Activated CD4-positive, alpha-beta T cell treated with anti-CD3 and anti-CD28 coated beads, Interleukin-2, amount 10 ng/mL, durations not matched to agents 24 days and 14 days (primary cell): ENCODE measurements at regions not wholly inside any gene's neighbourhood (a gene's known extent, or its start where the extent isn't known, plus 50 kb on each side); places are given as distances from the start of the nearest gene placed in this dataset.

ENCODE experiments used
- DNase-seq: peaks from one replicate; pipeline ENCODE4 v3.0.0; 2022
- H3K27ac Mint-ChIP-seq: one replicate; pipeline ENCODE4 v1.8.0; 2022; ENCODE audit warnings: mild to moderate bottlenecking, mixed read lengths
- H3K27me3 Mint-ChIP-seq: one replicate; pipeline ENCODE4 v1.8.0; 2022; ENCODE audit warnings: mixed read lengths
- H3K36me3 Mint-ChIP-seq: one replicate; pipeline ENCODE4 v1.8.0; 2022; ENCODE audit warnings: low read depth, mild to moderate bottlenecking, mixed read lengths
- H3K4me1 Mint-ChIP-seq: one replicate; pipeline ENCODE4 v1.8.0; 2021; ENCODE audit warnings: mixed read lengths
- H3K4me3 Mint-ChIP-seq: one replicate; pipeline ENCODE4 v1.8.0; 2022; ENCODE audit warnings: mild to moderate bottlenecking, moderate library complexity, mixed read lengths
- H3K9me3 Mint-ChIP-seq: one replicate; pipeline ENCODE4 v1.8.0; 2021; ENCODE audit warnings: mixed read lengths
- intact Hi-C: fragments of 100-400 bp; cut with micrococcal nuclease; formaldehyde crosslinking; loops from one replicate; pipeline ENCODE4 v1.15.1; 2023

GRCh38 chr10:53749439-53749838 lies 976.9 kb upstream of the MBL2 start:
- Mint-ChIP-seq H3K4me1 (no peaks in the 10 kb centered on the region), H3K4me3 (no peak overlapping the region), H3K27ac (no peak overlapping the region), H3K36me3 (no peaks in the 10 kb centered on the region), H3K9me3 (peaks cover 7% of the 10 kb centered on the region), H3K27me3 (no peaks in the 10 kb centered on the region)
- intact Hi-C loops = no loop called here
- no peak for DNase-seq

DNA sequence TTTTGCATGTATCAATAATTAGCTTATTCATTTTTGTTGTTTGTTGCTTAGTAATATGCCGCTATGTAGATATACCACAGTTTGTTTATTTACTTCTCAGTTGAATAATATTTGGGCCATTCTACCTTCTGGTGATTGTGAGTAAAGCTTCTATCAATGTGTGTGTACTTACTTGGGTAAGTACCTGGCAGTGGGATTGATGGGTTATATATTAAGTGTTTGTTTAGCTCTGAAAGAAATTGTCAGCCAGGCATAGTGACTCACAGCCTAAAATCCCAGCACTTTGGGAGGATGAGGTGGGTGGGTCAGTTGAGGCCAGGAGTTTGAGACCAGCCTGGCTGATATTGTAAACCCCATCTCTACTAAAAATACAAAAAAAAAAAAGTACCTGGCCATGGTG lies 975.7 kb upstream of the MBL2 start:
- no peak for DNase-seq
- Mint-ChIP-seq H3K9me3 (peaks cover 9% of the 10 kb centered on the region), H3K27ac (no peak overlapping the region), H3K4me1 (no peaks in the 10 kb centered on the region), H3K4me3 (no peak overlapping the region), H3K27me3 (no peaks in the 10 kb centered on the region), H3K36me3 (no peaks in the 10 kb centered on the region)
- intact Hi-C loops = no loop called here

- no peaks in the 10 kb centered on the region for H3K4me1 Mint-ChIP-seq
- DNase-seq = no peak
- no peak overlapping the region for H3K4me3 Mint-ChIP-seq
- H3K36me3 Mint-ChIP-seq = no peaks in the 10 kb centered on the region
- peaks cover 10% of the 10 kb centered on the region for H3K9me3 Mint-ChIP-seq
- no peak overlapping the region for H3K27ac Mint-ChIP-seq
- H3K27me3 Mint-ChIP-seq = no peaks in the 10 kb centered on the region
- intact Hi-C loops = no loop called here
Measured at GRCh38 chr10:53744746-53745145, 972.2 kb upstream of the MBL2 start.

DNA sequence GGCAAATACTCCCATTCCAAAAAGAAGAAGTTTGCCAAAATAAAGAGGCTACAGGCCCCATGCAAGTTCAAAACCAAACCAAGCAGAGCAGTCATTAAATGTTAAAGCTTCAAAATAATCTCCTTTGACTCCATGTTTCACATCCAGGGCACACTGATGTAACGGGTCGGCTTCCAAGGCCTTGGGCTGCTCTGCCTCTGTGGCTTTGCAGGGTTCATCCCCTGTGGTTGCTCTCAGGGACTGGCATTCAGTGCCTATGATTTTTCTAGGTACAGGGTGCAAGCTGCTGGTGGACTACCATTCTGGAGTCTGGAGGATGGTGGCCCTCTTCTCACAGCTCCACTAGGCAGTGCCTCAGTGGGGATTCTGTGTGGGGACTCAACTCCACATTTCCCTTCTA lies 971.6 kb upstream of the MBL2 start:
- H3K36me3 Mint-ChIP-seq = no peaks in the 10 kb centered on the region
- intact Hi-C loops = no loop called here
- no peaks in the 10 kb centered on the region for H3K4me1 Mint-ChIP-seq
- H3K9me3 Mint-ChIP-seq = peaks cover 9% of the 10 kb centered on the region
- H3K27ac Mint-ChIP-seq = no peak overlapping the region
- no peak overlapping the region for H3K4me3 Mint-ChIP-seq
- no peaks in the 10 kb centered on the region for H3K27me3 Mint-ChIP-seq
- DNase-seq = no peak

DNA sequence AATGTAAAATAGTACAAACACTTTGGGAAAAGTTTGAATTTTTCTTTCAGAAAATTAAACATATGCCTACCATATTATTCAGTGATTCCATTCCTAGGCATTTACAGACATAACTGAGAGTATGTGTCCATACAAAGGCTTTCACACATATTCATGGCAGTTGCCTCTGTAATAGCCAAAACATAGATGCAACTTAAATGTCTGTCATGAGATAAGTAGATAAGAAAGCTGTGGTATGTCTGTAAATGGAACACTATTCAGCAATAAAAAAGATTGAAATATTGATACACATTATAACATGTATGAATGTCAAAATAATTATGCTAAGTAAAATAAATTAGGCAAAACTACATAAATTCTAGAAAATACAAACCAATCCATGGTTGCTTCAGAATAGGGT lies 964.5 kb upstream of the MBL2 start:
- Mint-ChIP-seq H3K9me3 (no peaks in the 10 kb centered on the region), H3K27me3 (no peaks in the 10 kb centered on the region), H3K4me3 (no peak overlapping the region), H3K36me3 (no peaks in the 10 kb centered on the region), H3K27ac (no peak overlapping the region), H3K4me1 (no peaks in the 10 kb centered on the region)
- intact Hi-C loops = no loop called here
- no peak for DNase-seq

DNA sequence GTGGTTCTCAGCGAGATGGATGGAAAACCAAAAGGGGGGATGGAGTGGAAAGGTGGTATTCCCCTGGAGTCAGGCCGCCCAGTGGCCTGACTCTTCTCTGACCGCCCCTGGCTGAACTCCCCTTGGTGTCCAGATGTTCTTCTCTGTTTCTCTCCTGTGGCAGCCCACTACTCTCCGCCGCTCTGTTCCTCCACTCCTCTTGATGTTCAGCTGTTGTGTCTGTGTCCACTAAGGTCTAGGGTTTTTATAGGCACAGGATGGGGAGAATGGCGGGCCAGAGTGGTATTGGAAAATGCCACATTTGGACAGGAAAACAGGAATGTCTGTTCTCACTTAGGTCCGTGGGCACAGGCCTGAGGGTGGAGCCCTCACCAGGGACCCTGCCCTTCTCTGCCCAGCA lies 954.3 kb upstream of the MBL2 start:
- intact Hi-C loops = no loop called here
- H3K27me3 Mint-ChIP-seq = no peaks in the 10 kb centered on the region
- no peak overlapping the region for H3K4me3 Mint-ChIP-seq
- H3K36me3 Mint-ChIP-seq = no peaks in the 10 kb centered on the region
- no peaks in the 10 kb centered on the region for H3K9me3 Mint-ChIP-seq
- no peak for DNase-seq
- H3K4me1 Mint-ChIP-seq = no peaks in the 10 kb centered on the region
- H3K27ac Mint-ChIP-seq = no peak overlapping the region

GRCh38 chr10:53724581-53724980 lies 952.0 kb upstream of the MBL2 start:
- no peak overlapping the region for H3K27ac Mint-ChIP-seq
- H3K27me3 Mint-ChIP-seq = no peaks in the 10 kb centered on the region
- DNase-seq = no peak
- no peaks in the 10 kb centered on the region for H3K9me3 Mint-ChIP-seq
- no peaks in the 10 kb centered on the region for H3K36me3 Mint-ChIP-seq
- H3K4me1 Mint-ChIP-seq = no peaks in the 10 kb centered on the region
- no peak overlapping the region for H3K4me3 Mint-ChIP-seq
- intact Hi-C loops = no loop called here

- no peak for DNase-seq
- intact Hi-C loops = no loop called here
- no peaks in the 10 kb centered on the region for H3K9me3 Mint-ChIP-seq
- H3K36me3 Mint-ChIP-seq = no peaks in the 10 kb centered on the region
- no peaks in the 10 kb centered on the region for H3K4me1 Mint-ChIP-seq
- H3K27ac Mint-ChIP-seq = no peak overlapping the region
- H3K27me3 Mint-ChIP-seq = no peaks in the 10 kb centered on the region
- H3K4me3 Mint-ChIP-seq = no peak overlapping the region
Measured at GRCh38 chr10:53719658-53720057, 947.1 kb upstream of the MBL2 start.

DNA sequence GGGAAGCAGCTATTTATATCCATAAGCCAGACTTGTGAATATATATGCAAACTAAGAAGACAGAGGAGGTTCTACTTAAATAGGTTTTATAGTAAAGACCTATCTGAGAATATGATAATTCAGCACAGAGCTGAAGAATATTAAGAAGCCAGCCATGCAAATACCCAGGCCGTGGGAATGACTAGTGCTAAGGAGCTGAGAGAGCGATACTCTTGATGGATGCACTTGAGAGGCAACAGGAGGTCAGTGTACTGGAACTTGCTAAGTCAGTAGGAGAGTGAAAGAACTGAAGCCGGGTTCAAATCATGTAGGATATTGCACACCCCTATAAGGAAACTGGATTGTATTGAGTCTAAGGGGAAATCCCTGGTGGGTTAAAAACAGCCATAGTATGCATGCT lies 943.6 kb upstream of the MBL2 start:
- no peaks in the 10 kb centered on the region for H3K4me1 Mint-ChIP-seq
- H3K27me3 Mint-ChIP-seq = no peaks in the 10 kb centered on the region
- H3K4me3 Mint-ChIP-seq = no peak overlapping the region
- no peaks in the 10 kb centered on the region for H3K36me3 Mint-ChIP-seq
- H3K27ac Mint-ChIP-seq = no peak overlapping the region
- intact Hi-C loops = no loop called here
- DNase-seq = no peak
- H3K9me3 Mint-ChIP-seq = no peaks in the 10 kb centered on the region

DNA sequence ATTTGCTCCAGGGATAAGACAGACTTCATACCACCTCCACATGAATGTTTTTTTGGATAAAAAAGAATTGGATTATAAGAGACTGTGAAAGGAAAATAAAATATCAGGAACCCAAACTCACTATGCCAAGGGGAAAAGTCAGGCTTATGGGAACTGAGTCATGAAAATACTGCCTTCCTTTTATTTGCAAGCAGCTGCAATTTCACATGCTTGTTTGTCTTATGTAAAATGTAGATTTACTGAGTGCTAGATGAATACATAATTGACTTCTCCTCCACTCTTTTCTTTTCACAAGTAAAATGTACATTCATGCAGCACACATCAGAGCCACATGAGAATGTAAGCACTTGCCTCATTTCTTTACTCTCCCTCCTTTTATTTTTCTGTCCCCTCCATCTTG lies 940.8 kb upstream of the MBL2 start:
- intact Hi-C loops = no loop called here
- no peak for DNase-seq
- Mint-ChIP-seq H3K27ac (no peak overlapping the region), H3K27me3 (no peaks in the 10 kb centered on the region), H3K36me3 (no peaks in the 10 kb centered on the region), H3K4me3 (no peak overlapping the region), H3K9me3 (peaks cover 5% of the 10 kb centered on the region), H3K4me1 (no peaks in the 10 kb centered on the region)

- peaks cover 9% of the 10 kb centered on the region for H3K9me3 Mint-ChIP-seq
- intact Hi-C loops = no loop called here
- no peak overlapping the region for H3K27ac Mint-ChIP-seq
Measured at GRCh38 chr10:53702489-53702888, 929.9 kb upstream of the MBL2 start.

DNA sequence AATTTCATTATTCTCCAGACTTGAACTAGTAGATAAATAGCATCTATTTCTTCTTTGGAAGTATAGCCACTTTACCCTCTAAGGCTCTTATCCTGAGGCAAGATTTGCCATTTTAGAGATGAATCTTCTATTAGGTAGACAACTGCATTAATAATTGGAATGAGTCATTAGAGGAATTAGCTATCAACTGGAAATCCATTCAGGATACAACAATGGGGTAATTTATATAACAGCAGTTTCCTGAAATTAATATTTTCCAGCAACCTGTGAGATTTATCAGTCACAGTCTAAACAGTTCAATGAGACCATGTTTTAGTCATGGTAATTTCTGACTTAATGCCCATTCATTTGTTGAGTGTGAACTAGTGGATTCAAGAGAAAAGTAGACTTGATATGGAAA lies 928.6 kb upstream of the MBL2 start:
- Mint-ChIP-seq H3K36me3 (no peaks in the 10 kb centered on the region), H3K4me3 (no peak overlapping the region), H3K4me1 (no peaks in the 10 kb centered on the region), H3K27me3 (no peaks in the 10 kb centered on the region), H3K27ac (no peak overlapping the region), H3K9me3 (no peaks in the 10 kb centered on the region)
- DNase-seq = no peak
- intact Hi-C loops = no loop called here

More at GRCh38 chr10:53702489-53702888, 929.9 kb upstream of the MBL2 start:
- no peaks in the 10 kb centered on the region for H3K4me1 Mint-ChIP-seq
- no peaks in the 10 kb centered on the region for H3K36me3 Mint-ChIP-seq
- DNase-seq = no peak
- no peak overlapping the region for H3K4me3 Mint-ChIP-seq
- H3K27me3 Mint-ChIP-seq = no peaks in the 10 kb centered on the region

DNA sequence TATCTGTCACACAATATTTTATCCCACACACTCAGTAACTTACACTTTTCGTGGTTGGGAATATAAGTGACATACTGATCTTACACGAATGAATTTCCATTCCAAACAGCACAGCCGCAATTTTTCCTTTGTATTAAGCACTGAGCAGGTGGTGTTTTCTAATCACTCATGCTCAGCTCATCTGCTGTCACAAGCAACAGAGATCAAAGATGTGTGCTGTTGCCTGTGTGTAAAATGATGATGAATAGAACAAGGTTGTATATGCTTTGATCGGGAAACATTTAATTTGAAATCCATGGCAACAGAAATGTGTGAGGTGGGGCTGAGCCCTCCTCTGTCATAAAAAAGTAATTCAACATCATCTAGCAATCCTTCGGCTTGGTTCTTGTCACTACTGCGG lies 927.7 kb upstream of the MBL2 start:
- Mint-ChIP-seq H3K36me3 (no peaks in the 10 kb centered on the region), H3K27me3 (no peaks in the 10 kb centered on the region), H3K4me1 (no peaks in the 10 kb centered on the region), H3K9me3 (no peaks in the 10 kb centered on the region), H3K4me3 (no peak overlapping the region), H3K27ac (no peak overlapping the region)
- intact Hi-C loops = no loop called here
- no peak for DNase-seq

- DNase-seq = no peak
- Mint-ChIP-seq H3K4me3 (no peak overlapping the region), H3K9me3 (no peaks in the 10 kb centered on the region), H3K27ac (no peak overlapping the region), H3K27me3 (no peaks in the 10 kb centered on the region), H3K36me3 (no peaks in the 10 kb centered on the region), H3K4me1 (no peaks in the 10 kb centered on the region)
- intact Hi-C loops = no loop called here
Measured at GRCh38 chr10:53699684-53700083, 927.1 kb upstream of the MBL2 start.

- no peaks in the 10 kb centered on the region for H3K36me3 Mint-ChIP-seq
- no peak overlapping the region for H3K27ac Mint-ChIP-seq
- no peaks in the 10 kb centered on the region for H3K27me3 Mint-ChIP-seq
- no peak for DNase-seq
- H3K9me3 Mint-ChIP-seq = no peaks in the 10 kb centered on the region
- no peaks in the 10 kb centered on the region for H3K4me1 Mint-ChIP-seq
- H3K4me3 Mint-ChIP-seq = no peak overlapping the region
- intact Hi-C loops = no loop called here
Measured at GRCh38 chr10:53699231-53699630, 926.6 kb upstream of the MBL2 start.

- intact Hi-C loops = no loop called here
- H3K36me3 Mint-ChIP-seq = no peaks in the 10 kb centered on the region
- H3K4me1 Mint-ChIP-seq = no peaks in the 10 kb centered on the region
- DNase-seq = no peak
- no peak overlapping the region for H3K27ac Mint-ChIP-seq
- H3K27me3 Mint-ChIP-seq = no peaks in the 10 kb centered on the region
- no peak overlapping the region for H3K4me3 Mint-ChIP-seq
- H3K9me3 Mint-ChIP-seq = peaks cover 6% of the 10 kb centered on the region
Measured at GRCh38 chr10:53697038-53697437, 924.5 kb upstream of the MBL2 start.
